ENCODE measurements at regions not wholly inside any gene's neighbourhood (a gene's known extent, or its start where the extent isn't known, plus 50 kb on each side); places are given as distances from the start of the nearest gene placed in this dataset.
"Not testable (repeated sequence)": the region's sequence is repeated elsewhere in the genome, so short reads cannot be mapped to it uniquely, and the experiment has no call there.

- no peak for DNase-seq (ENCODE audit: low read depth)
Measured at GRCh38 chr16:60681043-60681442, 1355.2 kb downstream of the CDH8 start.

GRCh38 chr16:60675022-60675421 lies 1361.2 kb downstream of the CDH8 start:
- no peak for DNase-seq (ENCODE audit: low read depth)

DNA sequence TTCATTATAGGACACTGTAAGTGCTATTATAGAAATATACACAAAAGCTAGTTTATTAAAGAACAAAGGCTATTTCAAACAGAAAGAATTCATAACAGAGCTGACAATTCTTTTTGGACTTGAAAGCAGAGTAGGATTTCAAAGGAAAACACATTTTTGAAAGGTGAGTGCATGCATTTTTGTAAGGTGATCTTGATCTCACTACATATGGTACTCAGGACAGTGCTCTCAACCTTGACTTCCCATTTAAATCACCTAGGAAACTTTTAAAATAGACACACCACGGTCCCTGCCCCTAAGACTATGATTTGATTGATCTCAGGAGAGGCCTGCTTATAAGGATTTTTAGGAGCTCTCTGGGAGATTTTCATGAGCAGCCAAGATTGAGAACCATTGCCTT lies 1362.0 kb downstream of the CDH8 start:
- DNase-seq (ENCODE audit: low read depth) = no peak

- no peak for DNase-seq (ENCODE audit: low read depth)
Measured at GRCh38 chr16:60655514-60656153, 1380.6 kb downstream of the CDH8 start.

DNA sequence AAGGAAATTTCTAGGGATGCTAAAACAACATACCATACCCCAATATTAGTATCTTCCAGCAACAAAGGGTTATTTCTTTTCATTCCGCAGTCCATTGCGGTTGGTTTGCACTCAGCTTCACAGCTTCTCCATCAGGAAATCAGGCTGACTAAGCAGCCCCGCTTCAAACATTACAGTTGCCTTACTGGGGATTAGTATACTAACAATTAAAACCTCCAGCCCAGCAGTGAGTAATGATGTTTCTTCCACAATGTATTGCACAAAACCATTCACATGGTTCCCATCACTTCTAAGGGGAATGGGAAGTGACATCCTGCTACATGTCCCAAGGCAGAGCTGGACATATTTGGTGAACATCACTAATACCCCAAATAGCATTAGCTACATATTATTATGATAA lies 1384.9 kb downstream of the CDH8 start:
- DNase-seq (ENCODE audit: low read depth) = no peak

GRCh38 chr16:60648290-60648689 lies 1387.9 kb downstream of the CDH8 start:
- DNase-seq (ENCODE audit: low read depth) = no peak

GRCh38 chr16:60647388-60647787 lies 1388.8 kb downstream of the CDH8 start:
- DNase-seq (ENCODE audit: low read depth) = not testable (repeated sequence)

DNA sequence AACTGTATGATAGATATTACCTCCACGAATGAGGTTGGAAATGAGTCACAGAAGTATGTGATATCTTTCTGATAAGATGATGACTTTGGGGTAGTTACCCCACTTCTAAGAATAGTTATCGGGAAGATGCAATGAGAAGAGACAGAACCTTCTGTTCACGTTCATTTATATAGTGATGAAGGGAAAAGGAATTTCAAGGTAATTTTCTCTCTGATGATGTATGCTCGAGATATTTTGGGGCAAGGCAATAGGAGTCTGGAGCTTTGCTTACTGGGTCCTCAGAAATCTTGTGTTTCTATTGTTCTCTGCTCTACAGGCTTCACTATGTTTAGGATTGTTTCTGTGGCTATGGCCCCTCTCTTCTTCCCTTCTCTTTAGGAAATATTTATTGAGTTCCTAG lies 1389.6 kb downstream of the CDH8 start:
- DNase-seq (ENCODE audit: low read depth) = no peak

DNA sequence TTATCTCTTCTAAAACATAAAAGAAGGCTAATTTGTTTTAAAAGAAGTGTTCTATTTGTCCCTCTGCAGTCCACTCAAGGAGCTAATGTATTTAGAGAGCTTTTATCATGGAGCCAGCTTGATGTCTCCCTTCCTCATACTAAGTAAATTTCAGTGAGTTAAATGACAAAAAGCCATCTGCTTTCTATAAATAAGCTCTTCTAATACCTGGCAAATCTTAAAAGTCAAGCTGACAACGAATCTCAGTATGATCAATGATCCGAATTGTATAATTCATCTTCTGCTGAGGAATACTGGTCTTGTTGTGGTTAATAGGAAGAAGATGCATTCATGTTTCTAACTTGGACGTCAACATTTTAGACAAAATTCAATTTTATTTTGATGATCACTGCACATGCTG lies 1390.7 kb downstream of the CDH8 start:
- no peak for DNase-seq (ENCODE audit: low read depth)

GRCh38 chr16:60642956-60643355 lies 1393.3 kb downstream of the CDH8 start:
- DNase-seq (ENCODE audit: low read depth) = no peak

GRCh38 chr16:60641067-60641665 lies 1395.1 kb downstream of the CDH8 start:
- no peak for DNase-seq (ENCODE audit: low read depth)

DNA sequence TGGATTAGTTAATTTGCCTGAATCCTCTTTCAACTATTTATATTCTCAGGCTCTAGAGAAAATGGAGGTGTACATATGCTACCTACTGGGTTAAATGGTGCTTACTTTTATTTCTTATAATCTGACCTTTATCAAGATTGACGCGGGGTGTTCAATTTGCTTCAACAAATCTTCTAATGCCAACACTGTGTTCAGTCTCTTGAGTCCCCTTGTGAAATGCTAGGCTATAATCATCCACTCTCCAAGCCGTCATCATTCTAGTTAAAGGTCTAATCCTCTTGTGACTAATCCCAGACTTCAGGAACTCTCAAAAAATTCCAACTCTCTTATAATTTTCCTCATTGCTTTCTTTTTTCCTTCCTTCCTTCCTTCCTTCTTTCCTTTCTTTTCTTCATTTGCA lies 1396.2 kb downstream of the CDH8 start:
- no peak for DNase-seq (ENCODE audit: low read depth)

DNA sequence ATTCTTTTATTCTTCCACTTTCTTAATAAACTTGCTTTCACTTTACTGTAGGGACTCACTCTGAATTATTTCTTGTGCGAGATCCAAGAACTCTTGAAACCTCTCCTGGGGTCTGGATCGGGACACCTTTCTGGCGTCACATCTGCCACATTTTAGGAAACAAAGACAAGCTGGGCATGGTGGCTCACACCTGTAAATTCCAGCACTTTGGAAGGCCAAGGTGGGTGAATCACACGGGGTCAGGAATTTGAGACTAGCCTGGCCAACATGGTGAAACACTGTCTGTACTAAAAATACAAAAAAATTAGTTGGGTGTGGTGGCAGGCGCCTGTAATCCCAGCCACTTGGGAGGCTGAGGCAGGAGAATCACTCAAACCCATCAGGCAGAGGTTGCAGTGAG lies 1399.6 kb downstream of the CDH8 start:
- not testable (repeated sequence) for DNase-seq (ENCODE audit: low read depth)

- DNase-seq (ENCODE audit: low read depth) = no peak
Measured at GRCh38 chr16:60636117-60636516, 1400.1 kb downstream of the CDH8 start.

GRCh38 chr16:60635548-60635947 lies 1400.7 kb downstream of the CDH8 start:
- no peak for DNase-seq (ENCODE audit: low read depth)

- DNase-seq (ENCODE audit: low read depth) = no peak
Measured at GRCh38 chr16:60611844-60612243, 1424.4 kb downstream of the CDH8 start.

GRCh38 chr16:60608971-60609370 lies 1427.3 kb downstream of the CDH8 start:
- DNase-seq (ENCODE audit: low read depth) = no peak

DNA sequence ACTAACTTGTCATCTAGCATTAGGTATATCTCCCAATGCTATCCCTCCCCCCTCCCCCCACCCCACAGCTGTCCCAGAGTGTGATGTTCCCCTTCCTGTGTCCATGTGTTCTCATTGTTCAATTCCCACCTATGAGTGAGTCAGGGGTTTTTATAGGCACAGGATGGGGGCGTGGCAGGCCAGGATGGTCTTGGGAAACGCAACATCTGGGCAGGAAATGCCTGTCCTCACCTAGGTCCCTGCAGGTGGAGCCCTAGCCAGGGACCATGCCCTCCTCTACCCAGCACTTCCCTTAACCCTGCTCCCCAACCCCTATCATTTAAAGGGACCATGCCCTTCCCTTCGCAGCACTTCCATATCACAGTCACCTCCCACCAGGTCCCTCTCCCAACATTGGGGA lies 1430.6 kb downstream of the CDH8 start:
- DNase-seq (ENCODE audit: low read depth) = not testable (repeated sequence)

GRCh38 chr16:60605176-60605575 lies 1431.1 kb downstream of the CDH8 start:
- DNase-seq (ENCODE audit: low read depth) = no peak

- DNase-seq (ENCODE audit: low read depth) = no peak
Measured at GRCh38 chr16:60586493-60586892, 1449.7 kb downstream of the CDH8 start.

DNA sequence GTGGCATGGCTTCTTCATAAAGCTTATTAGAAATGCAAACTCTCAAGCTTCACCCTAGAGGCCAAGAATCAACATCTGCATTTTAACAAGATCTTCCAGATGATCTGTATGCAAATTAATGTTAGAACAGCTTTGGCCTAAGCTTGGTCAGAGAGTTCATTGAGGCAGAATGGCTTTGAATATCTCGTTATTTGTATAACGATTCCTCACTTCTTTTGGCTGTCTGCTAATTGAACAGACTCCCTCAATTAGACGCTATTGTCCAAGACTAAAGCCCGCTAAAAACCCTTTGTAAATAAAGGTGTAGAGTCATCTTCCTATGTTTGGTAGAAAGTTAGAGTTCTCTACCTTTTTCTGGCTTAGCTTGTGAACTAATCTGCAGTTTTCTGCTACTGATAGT lies 1453.7 kb downstream of the CDH8 start:
- DNase-seq (ENCODE audit: low read depth) = no peak

DNA sequence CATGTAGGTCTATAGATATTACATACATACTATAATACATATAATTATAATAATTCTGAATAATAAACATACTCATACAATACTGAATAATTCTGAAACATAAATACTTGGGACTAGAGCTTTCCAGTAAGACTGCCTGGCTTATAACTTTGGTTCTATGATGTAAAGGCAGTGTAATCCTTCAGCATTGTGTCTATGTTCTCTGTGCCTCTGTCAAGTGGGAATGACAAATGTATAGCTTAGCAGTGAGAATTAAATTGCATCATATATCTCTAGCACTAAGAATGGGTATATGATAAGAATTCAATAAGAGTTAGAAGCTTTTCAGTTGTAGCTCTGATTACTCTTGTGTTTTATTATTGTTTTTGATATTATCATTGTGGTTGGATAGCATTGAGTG lies 1469.3 kb downstream of the CDH8 start:
- no peak for DNase-seq (ENCODE audit: low read depth)

- no peak for DNase-seq (ENCODE audit: low read depth)
Measured at GRCh38 chr16:60564588-60564987, 1471.7 kb downstream of the CDH8 start.

DNA sequence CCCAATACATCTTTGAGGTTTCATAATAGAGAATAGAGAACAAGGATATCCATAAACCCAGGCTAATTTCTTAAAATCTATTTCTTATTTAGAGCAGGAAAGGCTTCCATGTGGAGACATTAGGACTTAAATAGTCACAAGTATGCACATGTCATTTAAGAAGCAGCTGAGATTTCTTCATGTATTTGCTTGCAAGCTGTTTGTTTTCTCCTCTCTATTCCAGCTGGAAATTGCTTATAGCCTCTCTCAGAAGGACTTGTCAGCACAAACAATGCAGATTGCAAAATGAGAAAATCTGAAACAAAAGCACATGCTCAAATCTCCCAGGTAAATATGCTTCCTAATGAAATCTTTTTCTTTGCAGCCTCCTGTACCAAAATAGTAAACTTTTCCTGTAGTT lies 1473.1 kb downstream of the CDH8 start:
- no peak for DNase-seq (ENCODE audit: low read depth)
